ENCODE measurements at regions not wholly inside any gene's neighbourhood (a gene's known extent, or its start where the extent isn't known, plus 50 kb on each side); places are given as distances from the start of the nearest gene placed in this dataset.

- Histone ChIP-seq H3K9me2 (ENCODE audit: insufficient read depth) (no peaks in the 10 kb centered on the region), H4K20me1 (replicated peaks; ENCODE audit: insufficient read depth) (no peaks in the 10 kb centered on the region), H3K4me2 (no peak overlapping the region), H3K4me1 (ENCODE audit: insufficient read depth) (no peaks in the 10 kb centered on the region), H3K27ac (ENCODE audit: low read depth) (no peak overlapping the region), H3K36me3 (ENCODE audit: insufficient read depth) (no peaks in the 10 kb centered on the region), H3K27me3 (ENCODE audit: insufficient read depth) (no peaks in the 10 kb centered on the region), H2AFZ (no peak overlapping the region), H3F3A (replicated peaks; ENCODE audit: low read depth) (no peaks in the 10 kb centered on the region), H3K79me2 (replicated peaks; ENCODE audit: insufficient read depth) (no peaks in the 10 kb centered on the region), H3K4me3 (no peak overlapping the region)
- TF ChIP-seq ZNF462 (CRISPR knock-in tag; IDR thresholded peaks at IDR 0.05): no peak
- TF ChIP-seq CREB1 (CRISPR knock-in tag; IDR thresholded peaks at IDR 0.05; ENCODE audit: low read depth): no peak
- TF ChIP-seq STAT1 (IDR thresholded peaks at IDR 0.05; ENCODE audit: unreplicated experiment): no peak
- no peak for TF ChIP-seq EZH2 (IDR thresholded peaks at IDR 0.05; ENCODE audit: low read depth, unreplicated experiment)
- TF ChIP-seq ZNF114 (CRISPR knock-in tag; IDR thresholded peaks at IDR 0.05): no peak
- TF ChIP-seq CTCF (conservative IDR thresholded peaks at IDR 0.05; ENCODE audit: low read depth in 2 of 2): no peak
- no peak for TF ChIP-seq POLR2AphosphoS5 (IDR thresholded peaks at IDR 0.05; ENCODE audit: low read depth)
- no peak for TF ChIP-seq REST (IDR thresholded peaks at IDR 0.05; ENCODE audit: unreplicated experiment)
- TF ChIP-seq ZNF331 (CRISPR knock-in tag; IDR thresholded peaks at IDR 0.05; ENCODE audit: low read depth): no peak
- TF ChIP-seq ETS1 (IDR thresholded peaks at IDR 0.05): no peak
- TF ChIP-seq EZH2phosphoT487 (IDR thresholded peaks at IDR 0.05; ENCODE audit: unreplicated experiment): no peak
- TF ChIP-seq NANOG (IDR thresholded peaks at IDR 0.05; ENCODE audit: borderline replicate concordance): no peak
- no peak for TF ChIP-seq JUNB (IDR thresholded peaks at IDR 0.05; ENCODE audit: unreplicated experiment)
- no peak for DNase-seq (ENCODE audit: low spot score)
- H3K27ac Mint-ChIP-seq: no peak overlapping the region
- no peaks in the 10 kb centered on the region; the same call in 2 of the 3 replicates for H3K4me1 Mint-ChIP-seq
- H3K9me3 Mint-ChIP-seq: peaks cover 2% of the 10 kb centered on the region; the same call in 2 of the 3 replicates
- no peak for ATAC-seq
- H3K4me3 Mint-ChIP-seq: no peak overlapping the region
- H3K36me3 Mint-ChIP-seq (ENCODE audit: low read depth): peaks cover 2% of the 10 kb centered on the region; the same call in 1 of the 3 replicates
- peaks cover 7% of the 10 kb centered on the region for H3K27me3 Mint-ChIP-seq (ENCODE audit: insufficient read depth, low read depth, poor library complexity)
Observed at GRCh38 chr2:107187870-107188269, 301.9 kb upstream of the ST6GAL2 start.
